Hepatocyte (in vitro differentiated cells): ENCODE measurements at regions not wholly inside any gene's neighbourhood (a gene's known extent, or its start where the extent isn't known, plus 50 kb on each side); places are given as distances from the start of the nearest gene placed in this dataset.

Source experiments
- EZH2 ChIP-seq: fragments of 200-600 bp; sonication (generic); IDR thresholded peaks from 2 replicates; pipeline ENCODE4 v1.6.1; 2016; ENCODE audit warnings: antibody characterized with exemption, mild to moderate bottlenecking, borderline replicate concordance
- TF ChIP-seq, protein P1 (sequence below): fragments of 200-600 bp; sonication (generic); IDR thresholded peaks from 2 replicates; pipeline ENCODE4 v1.5.1; 2016; ENCODE audit warnings: antibody characterized with exemption, mild to moderate bottlenecking; ENCODE audit not compliant: poor library complexity

DNA sequence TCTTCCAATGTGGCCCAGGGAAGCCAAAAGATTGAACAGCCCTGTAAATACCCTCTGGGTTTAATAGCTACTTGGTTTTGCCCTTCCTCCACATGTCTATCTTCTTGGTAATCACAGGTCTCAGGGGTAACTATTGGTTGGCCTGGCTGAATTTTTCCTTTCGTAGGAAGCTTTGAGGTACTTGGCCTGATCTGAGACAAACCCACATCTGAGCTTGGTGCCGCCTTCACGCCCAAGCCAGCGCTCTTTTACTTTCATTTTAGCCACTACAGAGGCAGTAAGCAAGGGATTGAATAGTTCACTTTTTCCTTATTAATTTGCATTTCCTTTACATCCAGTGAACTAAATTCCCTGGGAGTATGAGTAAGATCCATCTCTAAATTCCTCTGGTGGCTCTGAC lies 397.6 kb upstream of the USP9Y start:
- TF ChIP-seq, protein P1, sequence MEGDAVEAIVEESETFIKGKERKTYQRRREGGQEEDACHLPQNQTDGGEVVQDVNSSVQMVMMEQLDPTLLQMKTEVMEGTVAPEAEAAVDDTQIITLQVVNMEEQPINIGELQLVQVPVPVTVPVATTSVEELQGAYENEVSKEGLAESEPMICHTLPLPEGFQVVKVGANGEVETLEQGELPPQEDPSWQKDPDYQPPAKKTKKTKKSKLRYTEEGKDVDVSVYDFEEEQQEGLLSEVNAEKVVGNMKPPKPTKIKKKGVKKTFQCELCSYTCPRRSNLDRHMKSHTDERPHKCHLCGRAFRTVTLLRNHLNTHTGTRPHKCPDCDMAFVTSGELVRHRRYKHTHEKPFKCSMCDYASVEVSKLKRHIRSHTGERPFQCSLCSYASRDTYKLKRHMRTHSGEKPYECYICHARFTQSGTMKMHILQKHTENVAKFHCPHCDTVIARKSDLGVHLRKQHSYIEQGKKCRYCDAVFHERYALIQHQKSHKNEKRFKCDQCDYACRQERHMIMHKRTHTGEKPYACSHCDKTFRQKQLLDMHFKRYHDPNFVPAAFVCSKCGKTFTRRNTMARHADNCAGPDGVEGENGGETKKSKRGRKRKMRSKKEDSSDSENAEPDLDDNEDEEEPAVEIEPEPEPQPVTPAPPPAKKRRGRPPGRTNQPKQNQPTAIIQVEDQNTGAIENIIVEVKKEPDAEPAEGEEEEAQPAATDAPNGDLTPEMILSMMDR: no peak
- no peak for TF ChIP-seq EZH2
